HEK293T (cell line): ENCODE measurements at regions not wholly inside any gene's neighbourhood (a gene's known extent, or its start where the extent isn't known, plus 50 kb on each side); places are given as distances from the start of the nearest gene placed in this dataset.
"Not testable (repeated sequence)": the region's sequence is repeated elsewhere in the genome, so short reads cannot be mapped to it uniquely, and the experiment has no call there.

Experiments
- CTCF ChIA-PET: fragments of 350-600 bp; formaldehyde crosslinking; extraction: SDS; loops from one replicate; lab custom pipeline; 2021; ENCODE audit warnings: antibody characterized with exemption, inconsistent platforms; lab: Yijun Ruan, JAX
- POLR2A ChIA-PET: fragments of 350-600 bp; formaldehyde crosslinking; extraction: SDS; loops from one replicate; lab custom pipeline; 2020; ENCODE audit warnings: antibody characterized with exemption, inconsistent platforms; lab: Yijun Ruan, JAX
- DNase-seq: peaks from one replicate; pipeline ENCODE4 v3.0.0; 2012; ENCODE audit warnings: mixed read lengths; ENCODE audit errors: extremely low spot score
- ARNT ChIP-seq: fragments of 450-650 bp; IDR thresholded peaks from 2 replicates; pipeline ENCODE4 v1.6.1; 2017; ENCODE audit warnings: mild to moderate bottlenecking
- BHLHE40 ChIP-seq: fragments of 450-650 bp; IDR thresholded peaks from 2 replicates; pipeline ENCODE4 v1.6.1; 2016; ENCODE audit warnings: mild to moderate bottlenecking, moderate library complexity, borderline replicate concordance
- CTBP1 ChIP-seq: fragments of 450-650 bp; IDR thresholded peaks from 2 replicates; pipeline ENCODE4 v1.6.1; 2016; ENCODE audit warnings: borderline replicate concordance
- ELF4 ChIP-seq: fragments of 450-650 bp; IDR thresholded peaks from 2 replicates; pipeline ENCODE4 v1.6.1; 2017; ENCODE audit warnings: antibody characterized with exemption
- FOXA1 ChIP-seq: fragments of 450-650 bp; IDR thresholded peaks from 2 replicates; pipeline ENCODE4 v1.6.1; 2016; ENCODE audit warnings: mild to moderate bottlenecking
- FOXK2 ChIP-seq: fragments of 450-650 bp; IDR thresholded peaks from 2 replicates; pipeline ENCODE4 v1.6.1; 2016; ENCODE audit warnings: mild to moderate bottlenecking
- FOXM1 ChIP-seq: fragments of 450-650 bp; IDR thresholded peaks from 2 replicates; pipeline ENCODE4 v1.6.1; 2017; ENCODE audit warnings: mild to moderate bottlenecking, borderline replicate concordance
- HDGF ChIP-seq: fragments of 450-650 bp; IDR thresholded peaks from 2 replicates; pipeline ENCODE4 v1.6.1; 2017; ENCODE audit warnings: antibody characterized with exemption, borderline replicate concordance
- L3MBTL2 ChIP-seq: fragments of 450-650 bp; conservative IDR thresholded peaks from 2 replicates; pipeline ENCODE4 v1.6.1; 2016; ENCODE audit warnings: mild to moderate bottlenecking
- LEF1 ChIP-seq: fragments of 450-650 bp; IDR thresholded peaks from 2 replicates; pipeline ENCODE4 v1.6.1; 2017; ENCODE audit warnings: mild to moderate bottlenecking, borderline replicate concordance
- NFRKB ChIP-seq: fragments of 450-650 bp; IDR thresholded peaks from 2 replicates; pipeline ENCODE4 v1.6.1; 2016; ENCODE audit warnings: mild to moderate bottlenecking, moderate library complexity
- SP1 ChIP-seq: fragments of 450-650 bp; IDR thresholded peaks from 2 replicates; pipeline ENCODE4 v1.6.1; 2017
- SUZ12 ChIP-seq: fragments of 450-650 bp; IDR thresholded peaks from 2 replicates; pipeline ENCODE4 v1.6.1; 2016; ENCODE audit warnings: mild to moderate bottlenecking
- TARDBP ChIP-seq: fragments of 450-650 bp; IDR thresholded peaks from 2 replicates; pipeline ENCODE4 v1.6.1; 2016
- ZNF384 ChIP-seq: fragments of 450-650 bp; IDR thresholded peaks from 2 replicates; pipeline ENCODE4 v1.6.1; 2016
- TF ChIP-seq, protein P1 (sequence below): fragments of 450-650 bp; IDR thresholded peaks from 2 replicates; pipeline ENCODE4 v1.6.1; 2016

DNA sequence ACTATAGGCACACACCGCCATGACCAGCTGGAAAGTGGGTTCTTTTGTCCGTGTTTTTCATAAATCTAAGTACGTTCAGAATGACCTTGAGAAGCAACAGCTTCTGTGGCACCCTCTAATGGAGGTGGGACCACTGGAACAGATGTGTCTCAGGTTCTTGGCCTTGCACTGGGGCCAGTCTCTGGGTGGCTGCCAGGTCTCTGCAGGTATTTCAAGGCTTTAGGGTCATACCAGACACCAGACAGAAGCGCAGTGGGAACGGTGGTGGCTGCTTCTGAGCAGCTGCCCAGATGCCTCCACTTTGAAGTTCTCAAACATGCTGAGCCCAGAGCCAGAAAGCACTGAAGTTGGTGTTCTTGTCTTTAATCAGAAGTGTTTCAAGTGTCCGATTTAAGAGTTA is 75.0 kb upstream of the RBM19 start:
- DNase-seq = no peak
- POLR2A ChIA-PET = no interaction called here
- TF ChIP-seq NFRKB = no peak
- no peak for TF ChIP-seq SP1
- TF ChIP-seq ELF4 = no peak
- TF ChIP-seq L3MBTL2 = no peak
- TF ChIP-seq TARDBP = no peak
- TF ChIP-seq SUZ12 = no peak
- no peak for TF ChIP-seq FOXA1
- no peak for TF ChIP-seq CTBP1
- TF ChIP-seq, protein P1, sequence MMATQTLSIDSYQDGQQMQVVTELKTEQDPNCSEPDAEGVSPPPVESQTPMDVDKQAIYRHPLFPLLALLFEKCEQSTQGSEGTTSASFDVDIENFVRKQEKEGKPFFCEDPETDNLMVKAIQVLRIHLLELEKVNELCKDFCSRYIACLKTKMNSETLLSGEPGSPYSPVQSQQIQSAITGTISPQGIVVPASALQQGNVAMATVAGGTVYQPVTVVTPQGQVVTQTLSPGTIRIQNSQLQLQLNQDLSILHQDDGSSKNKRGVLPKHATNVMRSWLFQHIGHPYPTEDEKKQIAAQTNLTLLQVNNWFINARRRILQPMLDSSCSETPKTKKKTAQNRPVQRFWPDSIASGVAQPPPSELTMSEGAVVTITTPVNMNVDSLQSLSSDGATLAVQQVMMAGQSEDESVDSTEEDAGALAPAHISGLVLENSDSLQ = no peak
- no peak for TF ChIP-seq FOXM1
- no peak for TF ChIP-seq BHLHE40
- no peak for TF ChIP-seq HDGF
- no peak for TF ChIP-seq FOXK2
- TF ChIP-seq LEF1 = no peak
- TF ChIP-seq ZNF384 = no peak
- no peak for TF ChIP-seq ARNT
- CTCF ChIA-PET = no interaction called here

DNA sequence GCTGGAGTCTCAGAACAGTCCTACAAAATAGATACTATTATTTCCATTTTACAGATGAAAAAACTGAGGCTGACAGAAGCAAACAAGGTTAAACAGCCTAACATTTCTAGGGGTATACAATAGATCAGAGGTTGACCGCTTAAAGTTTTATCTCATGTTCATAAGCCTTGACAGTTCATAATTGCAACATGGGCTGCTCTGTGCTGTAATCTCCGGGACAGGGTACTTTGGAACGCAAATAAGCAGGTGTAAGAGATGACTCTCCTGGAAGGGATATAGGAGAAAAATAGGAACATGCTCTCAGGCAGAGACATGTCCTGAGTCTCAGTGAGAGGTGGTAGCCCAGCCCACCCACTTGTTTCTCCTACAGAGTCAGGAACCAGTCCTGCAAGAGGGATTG is 72.8 kb upstream of the RBM19 start:
- ChIA-PET POLR2A (no interaction called here), CTCF (no interaction called here)
- DNase-seq = no peak
- TF ChIP-seq FOXA1 = no peak
- no peak for TF ChIP-seq FOXK2
- no peak for TF ChIP-seq BHLHE40
- no peak for TF ChIP-seq SP1
- TF ChIP-seq FOXM1 = no peak
- no peak for TF ChIP-seq ELF4
- TF ChIP-seq SUZ12 = no peak
- no peak for TF ChIP-seq NFRKB
- TF ChIP-seq L3MBTL2 = no peak
- no peak for TF ChIP-seq CTBP1
- TF ChIP-seq TARDBP = no peak
- TF ChIP-seq ZNF384 = no peak
- no peak for TF ChIP-seq HDGF

DNA sequence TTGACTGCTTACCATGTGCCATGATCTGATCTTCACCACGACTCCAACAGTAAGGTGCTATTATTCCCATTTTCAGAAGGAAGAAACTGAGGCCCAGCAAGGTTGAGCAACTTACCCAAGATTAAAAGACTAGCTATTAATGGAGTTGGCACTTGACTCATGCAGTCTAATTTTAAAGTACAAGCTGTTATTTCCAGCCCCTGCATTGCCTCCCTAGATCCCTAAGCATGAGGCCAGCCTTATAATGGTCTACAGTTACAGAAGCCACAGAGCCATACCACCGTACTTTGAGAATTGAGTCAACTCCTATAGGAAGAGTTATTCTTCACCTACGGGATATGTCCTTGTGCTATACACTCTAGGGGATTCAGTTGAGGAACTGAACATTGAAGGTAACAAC is 66.7 kb upstream of the RBM19 start:
- DNase-seq = no peak
- TF ChIP-seq LEF1 (no peak), FOXM1 (no peak), SUZ12 (no peak), HDGF (no peak)
- CTCF ChIA-PET = no interaction called here
- POLR2A ChIA-PET = no interaction called here

DNA sequence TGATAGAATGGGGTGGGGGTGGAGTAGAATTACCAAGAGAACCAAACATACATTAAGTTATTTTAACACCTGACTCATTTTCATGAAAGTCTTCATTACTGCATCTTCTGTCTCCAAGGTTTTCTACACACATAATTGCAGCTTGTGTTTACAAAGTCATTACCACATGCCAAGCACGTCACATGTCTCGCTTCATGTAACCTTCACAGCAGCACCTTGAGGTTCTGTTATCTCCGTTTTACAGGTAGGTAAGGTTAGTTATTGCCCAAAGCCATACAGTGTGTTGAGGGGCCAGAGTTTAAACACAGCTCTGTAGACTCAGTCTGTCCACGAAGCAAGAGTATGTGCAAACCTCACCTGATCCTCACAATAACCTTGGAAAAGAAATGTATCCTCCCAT is 64.3 kb upstream of the RBM19 start:
- ChIA-PET CTCF (no interaction called here), POLR2A (no interaction called here)
- no peak for DNase-seq
- no peak for TF ChIP-seq TARDBP
- no peak for TF ChIP-seq NFRKB
- TF ChIP-seq FOXM1 = no peak
- TF ChIP-seq L3MBTL2 = no peak
- TF ChIP-seq FOXK2 = no peak
- TF ChIP-seq LEF1 = no peak
- TF ChIP-seq ELF4 = no peak
- no peak for TF ChIP-seq FOXA1
- TF ChIP-seq HDGF = no peak
- TF ChIP-seq ARNT = no peak
- TF ChIP-seq SUZ12 = no peak
- no peak for TF ChIP-seq BHLHE40
- TF ChIP-seq CTBP1 = no peak
- no peak for TF ChIP-seq SP1
- TF ChIP-seq, protein P1 = no peak
- TF ChIP-seq ZNF384 = no peak

DNA sequence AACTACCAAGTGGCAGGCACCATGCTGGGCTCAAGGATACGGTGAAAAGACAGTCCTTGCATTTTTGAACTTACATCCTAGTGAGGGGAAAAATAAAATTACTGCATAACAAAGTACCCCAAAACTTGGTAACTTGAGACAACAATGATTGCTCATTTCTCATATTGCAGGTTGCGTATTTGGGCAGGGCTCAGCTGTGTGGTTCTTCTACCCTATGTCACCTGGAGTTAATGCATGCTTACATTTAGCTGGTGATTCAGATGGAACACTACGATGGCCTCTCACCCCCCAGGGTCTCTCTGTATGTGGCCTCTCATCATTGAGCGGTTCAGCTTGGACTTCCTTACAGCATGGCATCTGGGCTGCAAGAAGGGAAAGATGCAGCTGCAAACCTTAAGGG is 60.7 kb upstream of the RBM19 start:
- CTCF ChIA-PET = no interaction called here
- no peak for TF ChIP-seq ZNF384
- POLR2A ChIA-PET = no interaction called here
- DNase-seq = no peak

DNA sequence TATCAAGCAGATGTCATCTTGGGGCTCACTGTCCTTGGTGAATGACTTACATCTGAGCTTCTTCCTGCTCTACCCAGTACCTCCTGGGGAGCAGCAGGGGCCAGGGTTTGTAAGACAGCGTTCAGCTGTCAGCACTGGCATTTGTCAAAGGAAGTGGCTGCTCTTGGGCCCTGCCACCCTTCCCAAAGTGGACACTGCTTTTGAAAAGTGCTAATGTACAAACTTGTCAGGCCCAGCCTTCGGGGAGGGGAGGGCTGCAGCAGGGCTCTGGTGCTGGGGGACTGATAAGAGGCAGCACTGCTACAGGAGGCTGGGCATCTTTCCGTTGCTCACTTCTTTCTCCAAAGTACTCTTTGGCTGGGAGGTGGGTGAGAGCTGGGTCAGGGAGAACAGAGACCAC is 59.8 kb upstream of the RBM19 start:
- DNase-seq = no peak
- CTCF ChIA-PET = no interaction called here
- TF ChIP-seq FOXK2 = no peak
- TF ChIP-seq HDGF = no peak
- TF ChIP-seq L3MBTL2 = no peak
- no peak for TF ChIP-seq ELF4
- no peak for TF ChIP-seq TARDBP
- TF ChIP-seq NFRKB = no peak
- no peak for TF ChIP-seq FOXM1
- TF ChIP-seq BHLHE40 = no peak
- no peak for TF ChIP-seq ARNT
- TF ChIP-seq ZNF384 = no peak
- TF ChIP-seq, protein P1 = no peak
- POLR2A ChIA-PET = no interaction called here

DNA sequence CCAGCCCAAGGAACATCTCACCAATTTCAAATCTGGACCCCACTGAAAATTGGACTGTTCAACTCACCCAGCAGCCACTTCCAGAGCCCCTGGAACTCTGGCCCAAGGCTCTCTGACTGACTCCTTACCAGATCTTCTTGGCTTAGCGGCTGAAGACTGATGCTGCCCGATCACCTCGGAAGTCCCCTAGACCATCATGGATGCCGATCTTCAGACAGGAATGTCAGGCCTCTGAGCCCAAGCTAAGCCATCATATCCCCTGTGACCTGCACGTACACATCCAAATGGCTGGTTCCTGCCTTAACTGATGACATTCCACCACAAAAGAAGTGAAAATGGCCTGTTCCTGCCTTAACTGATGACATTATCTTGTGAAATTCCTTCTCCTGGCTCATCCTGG is 56.0 kb upstream of the RBM19 start:
- CTCF ChIA-PET, POLR2A ChIA-PET, DNase-seq: not testable (repeated sequence)

DNA sequence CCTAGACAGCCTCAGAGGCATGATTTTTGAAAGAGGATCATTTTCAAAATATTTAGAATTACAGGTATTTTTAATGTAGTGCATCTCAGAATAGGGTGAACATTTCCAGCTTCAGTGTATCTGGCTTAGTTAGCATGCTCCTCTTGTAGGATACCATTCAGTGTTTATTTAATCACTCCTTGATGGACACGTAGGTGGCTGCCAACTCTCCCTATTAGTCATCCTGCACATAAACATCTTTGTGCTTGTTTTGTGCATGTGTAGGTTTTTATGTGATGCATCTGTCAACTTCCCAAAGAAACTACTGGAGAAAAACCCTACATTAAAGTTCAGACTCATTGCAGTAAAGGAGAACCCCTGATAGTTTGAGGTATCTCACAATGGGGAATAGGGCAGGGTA is 52.5 kb upstream of the RBM19 start:
- DNase-seq = no peak
- ChIA-PET CTCF (no interaction called here), POLR2A (no interaction called here)
- TF ChIP-seq CTBP1 = no peak
- TF ChIP-seq ARNT = no peak
- no peak for TF ChIP-seq SUZ12
- no peak for TF ChIP-seq ZNF384
- no peak for TF ChIP-seq NFRKB
- TF ChIP-seq HDGF = no peak
- TF ChIP-seq, protein P1 = no peak
- TF ChIP-seq BHLHE40 = no peak
- no peak for TF ChIP-seq FOXA1
- TF ChIP-seq FOXK2 = no peak
- TF ChIP-seq L3MBTL2 = no peak
- TF ChIP-seq TARDBP = no peak
- no peak for TF ChIP-seq LEF1
- no peak for TF ChIP-seq FOXM1
- TF ChIP-seq ELF4 = no peak
- TF ChIP-seq SP1 = no peak
